Hippocampal formation (tissue), 2 donors: ENCODE measurements at regions not wholly inside any gene's neighbourhood (a gene's known extent, or its start where the extent isn't known, plus 50 kb on each side); places are given as distances from the start of the nearest gene placed in this dataset.

Experiments
- DNase-seq, 2 donors: peaks; one replicate each; lab custom pipeline; 2025; lab: John Stamatoyannopoulos, UW

DNA sequence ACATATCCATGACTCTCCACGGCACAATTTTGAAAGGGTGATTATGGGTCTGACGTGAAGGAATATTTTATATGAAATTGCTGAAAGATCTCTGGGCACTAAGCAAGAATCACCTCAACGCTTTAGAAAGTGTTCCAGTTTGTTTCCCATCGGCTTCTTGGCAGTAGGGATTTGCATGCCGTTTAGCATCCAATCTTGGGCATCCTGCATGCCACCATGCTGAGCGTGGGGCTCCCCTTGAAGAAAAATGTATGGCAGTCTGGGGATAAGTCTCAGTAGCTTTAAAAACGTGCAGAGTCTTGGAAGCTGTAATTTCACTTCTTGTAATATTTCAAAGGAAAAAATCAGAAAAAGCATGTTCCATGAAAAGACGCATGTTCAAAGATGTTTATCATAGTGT lies 151.7 kb downstream of the DMRT2 start:
- DNase-seq: no peak

DNA sequence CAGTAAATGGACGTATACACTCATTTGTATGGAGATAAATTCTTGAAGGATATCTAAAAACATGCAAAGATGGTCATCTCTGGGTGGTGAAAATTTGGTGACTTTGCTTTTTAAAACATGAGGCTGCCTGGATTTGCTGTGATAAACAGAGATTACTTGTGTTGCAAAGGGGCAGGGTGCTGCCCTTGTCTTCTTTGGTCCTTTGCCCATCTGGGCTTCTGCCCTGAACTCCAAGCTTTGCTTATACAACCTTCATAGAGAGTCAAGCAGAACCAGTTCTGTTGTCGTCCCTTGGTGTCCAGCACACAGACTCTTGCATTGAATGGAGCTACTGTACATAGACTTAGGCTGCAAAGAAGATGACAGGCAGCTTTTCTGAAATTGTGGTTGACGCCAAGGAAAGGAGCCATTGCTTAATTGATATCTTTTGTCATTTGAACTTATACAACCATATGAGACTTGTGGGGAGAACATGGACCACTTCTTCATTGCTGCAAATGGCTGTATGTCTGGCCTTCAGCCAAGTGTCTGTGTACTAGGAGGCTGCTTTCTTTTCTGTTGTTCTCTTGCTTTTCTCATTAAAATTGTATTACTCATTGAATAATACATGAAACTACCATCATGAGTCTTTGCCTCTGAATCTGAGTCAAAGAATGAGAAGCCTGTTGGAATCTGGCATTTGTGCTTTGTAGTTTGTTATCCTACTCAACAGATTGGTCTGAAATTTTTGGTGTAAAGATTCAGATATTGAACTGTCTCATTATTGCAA lies 152.5 kb downstream of the DMRT2 start:
- DNase-seq: no peak

DNA sequence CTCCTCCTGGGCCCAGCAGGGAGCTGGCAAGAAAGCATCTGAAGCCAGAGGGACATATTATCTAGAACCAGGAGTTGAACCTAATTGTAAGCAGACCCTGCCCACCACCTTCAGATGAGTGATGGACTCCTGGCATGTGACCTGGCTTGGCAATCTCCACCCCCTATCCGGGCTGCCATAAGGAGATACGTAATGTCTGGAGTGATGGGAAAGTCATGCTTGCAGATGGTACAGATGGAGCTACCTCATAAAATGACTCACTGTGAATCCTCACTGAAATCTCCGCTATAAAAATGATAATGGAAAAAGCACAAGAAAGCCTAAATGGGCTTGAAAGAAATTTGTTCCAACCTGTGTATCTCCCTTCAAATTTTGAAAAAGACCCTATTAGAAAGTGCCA lies 157.5 kb downstream of the DMRT2 start:
- peak in 1 of 2 donors; percentile 2 for DNase-seq

DNA sequence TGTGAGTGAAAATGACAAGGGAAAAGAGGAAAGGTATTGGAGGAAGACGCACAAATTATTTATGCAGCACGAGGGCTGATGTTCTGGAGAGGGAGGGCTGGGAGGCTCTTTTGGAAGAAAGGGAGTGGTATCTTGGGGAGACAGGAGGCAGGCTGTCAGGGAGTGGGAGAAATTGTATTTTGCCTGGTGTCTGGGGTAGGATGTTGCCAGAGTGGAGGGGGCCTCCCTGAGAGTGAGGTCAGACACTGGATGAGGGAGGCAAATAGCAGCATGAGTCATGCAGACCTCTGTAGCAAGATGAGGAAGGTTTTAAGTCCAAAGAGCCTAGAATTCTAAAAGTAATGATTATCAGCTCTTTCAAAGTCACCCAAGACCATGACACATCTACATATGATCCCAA lies 158.0 kb downstream of the DMRT2 start:
- no peak for DNase-seq

- DNase-seq: no peak
These were observed 160.8 kb downstream of the DMRT2 start for GRCh38 chr9:1210954-1211353.

DNA sequence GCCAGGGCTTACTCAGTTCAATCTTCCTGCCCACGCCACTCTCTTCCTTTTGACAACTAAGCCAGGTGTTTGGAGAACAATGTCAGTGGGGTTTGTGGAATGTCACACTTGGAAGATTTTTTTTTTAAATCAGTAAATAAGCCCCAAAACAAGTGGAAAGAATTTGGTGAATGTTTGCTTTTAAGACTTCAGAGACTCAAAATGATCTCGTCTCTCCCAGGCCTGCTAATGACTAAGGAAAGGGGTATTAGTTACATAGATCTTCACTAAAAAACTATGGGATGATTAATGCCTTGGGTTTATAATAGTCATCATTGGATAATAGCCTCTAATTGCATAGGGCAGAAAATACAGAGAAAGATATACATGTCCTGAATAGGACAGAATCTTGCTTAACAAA lies 166.4 kb downstream of the DMRT2 start:
- no peak for DNase-seq

DNA sequence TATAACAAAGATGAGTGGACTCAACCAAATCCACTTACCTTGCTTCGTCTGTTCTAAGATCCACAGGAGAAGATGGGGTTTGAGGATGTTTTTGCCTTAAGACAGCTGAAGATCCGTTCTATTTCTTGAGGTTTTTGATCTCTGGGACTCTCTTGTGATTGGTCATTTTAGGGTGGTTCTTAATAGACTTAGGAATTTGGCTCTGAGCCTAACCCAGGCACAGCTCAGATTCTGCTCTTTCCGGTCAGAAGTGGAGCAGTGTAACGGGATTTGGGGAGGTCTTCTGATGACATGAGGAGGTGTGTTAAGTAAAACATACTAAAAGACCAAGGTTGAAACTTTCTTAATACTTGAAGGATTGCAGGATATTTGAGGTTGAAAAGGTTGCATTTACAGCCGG lies 166.9 kb downstream of the DMRT2 start:
- no peak for DNase-seq

- no peak for DNase-seq
These were observed 169.1 kb downstream of the DMRT2 start for GRCh38 chr9:1219284-1219683.

GRCh38 chr9:1221298-1221697 lies 171.1 kb downstream of the DMRT2 start:
- DNase-seq: no peak

- no peak for DNase-seq
These were observed 172.4 kb downstream of the DMRT2 start for GRCh38 chr9:1222511-1222910.

DNA sequence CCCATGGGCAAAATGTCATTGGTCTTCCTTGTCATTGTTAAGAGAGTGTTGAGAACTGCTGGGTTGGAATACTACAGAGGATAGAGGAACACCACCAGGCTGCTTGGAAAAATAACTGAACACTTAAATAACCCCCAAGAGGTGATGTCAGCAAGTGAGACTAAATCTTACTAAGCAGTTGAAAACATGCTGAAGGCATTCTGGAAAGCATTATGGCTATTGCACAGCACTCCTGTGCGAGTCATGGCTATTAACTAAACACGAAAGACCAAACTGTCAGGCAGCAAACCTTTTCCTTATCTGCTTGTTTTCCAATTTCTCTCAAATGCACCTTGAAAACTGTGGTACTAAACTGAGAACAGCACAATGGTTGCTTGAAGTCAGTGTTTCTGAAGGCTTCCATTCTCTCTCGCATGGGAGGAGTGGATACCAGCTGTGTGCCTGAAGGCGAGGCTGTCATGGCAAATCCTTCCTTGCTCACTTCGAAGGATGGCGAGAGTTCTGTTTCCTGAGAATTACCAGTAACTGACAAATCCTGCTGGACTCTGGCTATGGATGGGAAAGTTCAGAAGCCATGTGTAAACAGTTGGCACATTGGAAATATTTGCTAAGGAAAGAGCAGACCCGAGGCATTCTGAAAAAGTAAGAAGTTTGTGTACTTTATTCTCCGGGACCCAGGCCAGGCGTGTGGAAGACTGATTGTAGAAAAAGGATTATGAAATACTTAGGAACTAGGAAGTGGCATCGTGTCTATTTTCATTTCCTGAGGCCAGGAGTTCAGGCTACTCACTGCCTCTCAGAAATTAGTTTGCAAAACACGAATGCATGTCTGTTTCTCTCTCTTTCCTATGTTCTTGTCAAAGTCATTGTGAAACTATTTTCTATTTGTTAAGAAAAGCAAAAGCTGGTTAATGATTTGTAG lies 182.1 kb downstream of the DMRT2 start:
- no peak for DNase-seq

- DNase-seq: no peak
These were observed 183.4 kb downstream of the DMRT2 start for GRCh38 chr9:1233568-1233967.

- no peak for DNase-seq
These were observed 185.5 kb downstream of the DMRT2 start for GRCh38 chr9:1235650-1236049.

DNA sequence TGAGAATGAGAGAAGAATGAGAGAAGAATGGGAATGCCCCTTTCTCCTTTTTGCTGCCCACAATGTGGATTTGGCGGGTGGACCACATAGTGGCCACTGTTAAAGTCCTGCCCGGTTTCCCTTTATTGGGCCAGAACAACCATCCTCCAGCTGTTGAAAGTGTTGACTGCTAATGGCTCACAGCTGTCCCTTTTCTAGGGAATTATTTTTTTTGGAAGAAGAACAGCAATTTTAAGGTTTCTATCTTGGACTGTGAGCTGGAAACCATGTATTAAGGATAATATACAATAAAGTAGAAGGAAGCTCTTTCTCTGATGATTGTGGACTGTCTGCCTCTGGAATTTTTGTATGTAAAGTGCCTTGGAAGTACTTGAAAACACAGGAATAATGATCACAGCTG lies 185.9 kb downstream of the DMRT2 start:
- no peak for DNase-seq

DNA sequence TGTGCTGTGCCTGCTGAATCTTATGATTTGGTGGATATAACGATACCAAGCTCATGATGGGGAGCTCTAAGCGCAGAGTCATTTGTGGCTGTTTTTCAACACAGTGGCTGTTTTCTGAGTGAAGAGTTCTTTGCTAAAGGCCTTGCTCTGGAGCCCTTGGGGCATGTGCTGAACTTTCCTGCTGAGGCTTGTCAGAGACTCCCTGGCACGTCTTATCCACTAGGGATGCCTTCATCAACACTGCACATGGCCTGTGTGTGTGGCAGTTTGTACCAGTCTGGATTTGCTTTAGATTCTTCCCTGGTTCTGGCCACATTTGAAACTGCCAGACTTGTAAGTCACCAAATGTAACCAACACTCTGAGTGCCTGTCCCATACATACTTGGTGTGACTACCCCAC lies 188.2 kb downstream of the DMRT2 start:
- DNase-seq: no peak

DNA sequence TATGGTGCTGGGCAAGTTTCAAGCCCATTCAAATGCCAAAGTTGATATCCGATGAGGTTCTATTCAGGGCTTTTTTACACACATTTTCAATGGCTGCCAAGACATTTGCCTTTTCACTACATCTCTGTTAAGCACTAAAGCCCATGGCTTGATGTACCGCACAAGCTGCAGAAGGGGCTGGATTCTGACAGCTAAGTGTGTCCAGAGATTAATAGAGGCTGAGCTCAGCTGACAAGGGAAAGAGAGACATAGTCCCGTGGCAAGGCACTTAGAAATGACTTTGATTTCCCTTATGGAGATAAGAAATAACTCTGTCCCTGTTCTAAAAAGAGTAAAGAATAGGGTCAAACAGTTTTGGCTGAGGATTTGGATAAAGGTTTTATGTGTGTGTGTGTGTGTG lies 198.6 kb downstream of the DMRT2 start:
- DNase-seq: no peak

DNA sequence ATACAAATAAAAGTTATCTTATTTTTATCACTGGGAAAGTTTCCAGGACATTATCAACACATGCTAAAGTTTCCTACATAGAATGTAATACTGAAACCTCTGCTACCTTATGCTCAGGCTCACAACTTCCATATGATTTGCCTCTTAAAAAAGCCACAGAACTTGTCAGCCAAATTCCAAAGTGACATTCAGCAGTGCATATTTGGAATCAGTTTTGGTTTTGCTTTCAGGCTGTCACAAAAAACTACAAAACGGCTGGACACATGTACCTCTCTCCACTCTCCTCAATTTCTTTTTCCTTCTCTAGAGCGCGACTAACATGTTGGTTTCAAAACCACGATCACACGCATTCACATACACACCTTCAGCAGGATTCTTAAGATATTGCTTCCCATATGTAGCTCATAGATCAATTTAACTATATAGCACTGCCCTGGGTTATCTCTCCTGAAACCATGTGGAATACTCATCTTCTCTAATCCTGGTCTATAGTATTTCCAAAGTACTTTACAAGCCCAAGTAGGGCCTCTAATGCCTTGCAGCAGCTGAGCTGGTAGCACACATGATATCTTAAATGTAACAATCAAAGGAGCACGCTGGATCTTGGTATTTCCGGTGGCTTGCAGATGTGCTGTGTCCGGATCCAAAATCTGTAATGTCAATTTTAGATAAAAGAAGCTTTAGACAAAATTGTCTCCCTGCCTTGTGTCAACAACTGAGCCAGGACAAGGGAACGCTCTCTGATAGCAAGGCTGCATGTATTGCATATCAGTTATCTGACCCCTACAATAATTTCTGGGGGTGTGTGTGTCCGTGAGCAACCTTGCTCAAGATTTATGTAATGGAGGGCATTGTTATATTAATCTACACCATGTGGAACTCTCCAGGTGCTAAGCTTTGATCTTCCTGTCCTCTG lies 203.2 kb downstream of the DMRT2 start:
- no peak for DNase-seq

GRCh38 chr9:1254071-1254470 lies 203.9 kb downstream of the DMRT2 start:
- DNase-seq: no peak

DNA sequence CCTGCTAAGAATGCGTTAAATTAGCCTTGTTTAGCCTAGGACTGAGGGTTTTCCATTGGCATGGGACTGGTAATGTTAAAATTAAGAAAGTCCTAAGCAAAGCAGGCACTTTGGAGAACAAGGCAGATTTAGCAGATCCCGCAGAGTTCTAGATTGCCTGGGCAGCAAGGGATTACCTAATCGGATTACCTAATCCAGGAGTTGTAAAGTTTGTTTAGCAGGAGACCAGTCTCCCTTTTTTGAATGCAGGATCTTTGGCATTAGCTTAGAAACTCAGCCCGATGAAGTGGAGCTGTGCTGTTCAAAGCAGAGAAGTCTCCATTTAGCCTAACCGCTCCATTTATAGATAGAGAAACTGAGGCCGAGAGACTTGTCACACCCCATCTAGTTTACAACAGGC lies 206.0 kb downstream of the DMRT2 start:
- no peak for DNase-seq

- DNase-seq: no peak
These were observed 211.1 kb downstream of the DMRT2 start for GRCh38 chr9:1261266-1261665.

DNA sequence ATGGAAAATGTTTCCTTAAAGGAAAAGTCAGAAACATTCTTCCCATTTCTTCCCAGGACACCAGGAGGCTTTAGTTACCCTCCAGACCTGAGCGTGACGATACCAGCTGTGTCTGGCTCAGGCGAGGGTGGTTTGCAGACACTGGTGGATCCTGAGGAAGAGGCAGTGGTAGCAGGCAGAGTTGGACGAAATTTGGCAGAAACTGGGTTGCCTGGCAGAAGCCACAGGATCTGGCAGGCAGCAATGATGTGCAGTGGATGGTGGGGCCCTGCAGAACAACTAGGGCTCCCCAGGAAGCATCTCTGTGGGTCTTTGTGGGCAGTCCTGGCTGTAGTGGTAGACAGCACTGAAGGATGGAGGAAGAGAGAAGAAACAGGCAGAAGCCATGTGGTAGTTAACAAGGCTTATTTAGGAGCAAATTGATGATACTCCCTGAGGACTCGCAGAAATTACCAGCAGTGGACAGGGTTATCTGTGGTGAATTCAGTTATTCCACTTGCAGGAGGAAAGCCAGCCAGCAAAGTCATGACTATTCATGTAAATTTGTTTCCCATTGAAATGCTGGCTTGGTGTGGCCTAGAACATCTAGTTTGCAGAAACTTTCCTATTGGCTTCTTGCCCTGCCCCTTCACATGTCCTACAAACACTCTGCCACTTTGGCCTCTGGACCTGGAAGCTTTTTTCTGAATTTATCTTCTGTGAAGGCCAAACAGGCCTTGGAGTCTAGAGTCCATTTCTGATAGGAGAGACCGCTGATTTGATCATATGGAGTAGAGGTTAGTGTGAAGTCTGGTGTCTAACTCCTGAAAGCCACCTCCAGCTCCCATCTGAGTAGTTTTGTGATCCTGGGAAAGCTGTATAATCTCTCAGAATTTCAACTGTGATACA lies 212.0 kb downstream of the DMRT2 start:
- no peak for DNase-seq
